ENCODE measurements at regions not wholly inside any gene's neighbourhood (a gene's known extent, or its start where the extent isn't known, plus 50 kb on each side); places are given as distances from the start of the nearest gene placed in this dataset.

- TF ChIP-seq CTCF (IDR thresholded peaks at IDR 0.05; ENCODE audit: low read depth, low read length, missing input control) (no peak), REST (IDR thresholded peaks at IDR 0.05) (no peak), RXRA (IDR thresholded peaks at IDR 0.05) (no peak), YY1 (IDR thresholded peaks at IDR 0.05) (no peak), ATF3 (IDR thresholded peaks at IDR 0.05) (no peak), MAX (IDR thresholded peaks at IDR 0.05) (no peak), RAD21 (IDR thresholded peaks at IDR 0.05) (no peak), NR2F2 (IDR thresholded peaks at IDR 0.05) (no peak), ZBTB33 (IDR thresholded peaks at IDR 0.05) (no peak), EGR1 (IDR thresholded peaks at IDR 0.05; ENCODE audit: low read depth in 2 of 2) (no peak)
These were observed 241.8 kb upstream of the ATP2B1 start for GRCh38 chr12:89950421-89950820.
